ENCODE measurements at regions not wholly inside any gene's neighbourhood (a gene's known extent, or its start where the extent isn't known, plus 50 kb on each side); places are given as distances from the start of the nearest gene placed in this dataset.

DNA sequence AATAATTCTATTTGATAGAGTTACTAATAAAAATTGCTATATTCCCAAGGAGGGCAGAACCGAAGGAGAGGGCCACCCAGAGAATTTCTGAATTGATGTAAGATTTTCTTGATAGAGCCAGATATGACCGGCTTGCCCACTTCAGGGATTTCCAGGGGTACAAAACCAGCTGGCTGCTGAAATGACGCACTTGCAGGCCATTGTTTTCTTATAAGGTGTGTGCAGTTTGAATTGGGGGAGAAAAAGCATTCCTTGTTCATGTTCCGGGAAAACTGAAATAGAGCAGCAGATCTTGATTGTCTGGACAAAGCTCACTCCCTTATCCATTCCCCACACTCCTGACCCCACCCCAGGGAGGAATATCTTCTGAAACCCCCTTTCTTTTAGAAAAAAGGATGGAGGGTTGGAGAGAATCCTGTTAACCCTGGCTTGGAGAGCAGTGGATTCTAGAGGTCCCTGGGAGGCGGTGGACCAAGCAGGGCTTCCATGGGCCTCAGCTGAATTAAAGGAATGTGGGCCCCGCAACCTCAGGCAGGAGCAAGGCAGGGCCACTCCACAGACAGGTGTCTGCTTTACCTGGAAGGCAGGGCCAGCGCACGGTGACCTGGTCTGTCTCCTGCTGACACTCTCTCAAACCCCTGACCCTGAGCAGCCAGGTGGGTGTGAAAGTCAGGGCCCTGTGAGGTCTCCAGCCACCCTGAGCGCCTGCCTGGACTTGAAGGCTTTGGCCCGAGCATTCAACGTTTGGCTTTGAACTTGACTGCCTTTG lies 96.4 kb downstream of the TMEM170B start:
- no peak for DNase-seq (ENCODE audit: extremely low read depth in 1 of 11, low read depth in 9 of 11, low spot score in 4 of 11)

GRCh38 chr6:11634948-11635347 lies 97.4 kb downstream of the TMEM170B start:
- no peak for DNase-seq (ENCODE audit: extremely low read depth in 1 of 11, low read depth in 9 of 11, low spot score in 4 of 11)

- DNase-seq (ENCODE audit: extremely low read depth in 1 of 11, low read depth in 9 of 11, low spot score in 4 of 11), result no peak
Measured at GRCh38 chr6:11636121-11636520, 98.6 kb downstream of the TMEM170B start.

DNA sequence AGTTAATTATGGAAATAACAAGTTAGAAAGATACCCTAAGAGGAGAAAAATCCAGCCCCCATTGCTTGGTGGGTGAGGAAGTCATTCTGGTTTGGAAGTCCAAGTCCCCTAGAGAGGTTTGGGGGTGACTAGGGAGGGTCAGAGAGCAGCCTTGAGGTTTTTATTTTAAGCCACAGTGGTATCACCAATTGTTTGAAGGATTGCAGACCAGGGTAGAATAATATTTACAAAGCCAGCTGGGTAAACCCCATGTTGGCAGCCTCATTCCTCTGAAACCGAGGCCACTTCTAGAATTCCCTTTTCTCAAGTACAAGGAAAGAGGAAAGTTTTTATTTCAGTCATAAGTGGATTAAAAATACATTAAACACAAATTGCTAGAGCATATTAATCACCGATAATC lies 99.7 kb downstream of the TMEM170B start:
- DNase-seq (ENCODE audit: extremely low read depth in 1 of 11, low read depth in 9 of 11, low spot score in 4 of 11), result no peak

DNA sequence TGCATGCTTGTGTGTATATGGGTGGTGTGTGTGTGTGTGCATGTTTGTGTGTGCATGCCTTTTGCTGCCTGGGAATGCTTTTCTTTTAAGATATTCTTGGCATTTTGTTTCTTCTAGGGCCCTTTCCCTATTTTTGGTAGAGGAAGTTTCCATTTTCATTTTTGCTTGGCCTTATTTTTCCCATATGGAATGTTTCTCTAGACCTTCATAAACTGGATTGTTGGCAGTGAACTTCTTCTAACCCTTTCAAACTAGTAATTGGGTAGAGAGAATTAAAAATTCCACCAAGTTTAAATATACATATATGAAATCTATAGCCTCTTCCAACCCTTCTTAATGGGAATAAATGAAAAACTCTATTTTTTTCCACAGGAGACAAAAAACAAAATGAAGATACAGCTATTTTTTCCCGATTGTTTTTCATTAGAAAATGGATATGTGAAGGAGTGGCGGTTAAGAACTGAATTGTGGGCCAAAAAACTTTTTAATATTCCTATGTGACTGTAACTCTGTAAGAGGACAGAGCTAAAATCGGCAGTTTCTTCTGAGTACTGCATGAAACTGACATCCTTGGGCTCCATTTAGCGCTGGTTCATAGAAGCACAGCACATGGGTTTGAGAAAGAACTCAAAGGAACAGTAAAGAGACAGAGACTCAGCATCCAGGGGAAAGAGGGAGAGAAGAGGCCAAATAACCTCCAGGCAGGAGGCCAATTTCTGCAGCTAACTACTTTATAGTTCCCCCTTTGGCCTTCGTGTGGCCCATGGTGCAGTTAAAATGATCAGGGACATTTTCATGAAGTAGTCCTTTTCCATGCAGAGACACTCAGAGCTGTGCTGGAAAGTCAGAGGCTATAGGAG lies 102.1 kb downstream of the TMEM170B start:
- no peak for DNase-seq (ENCODE audit: extremely low read depth in 1 of 11, low read depth in 9 of 11, low spot score in 4 of 11)

GRCh38 chr6:11640486-11640885 lies 102.9 kb downstream of the TMEM170B start:
- no peak for DNase-seq (ENCODE audit: extremely low read depth in 1 of 11, low read depth in 9 of 11, low spot score in 4 of 11)

DNA sequence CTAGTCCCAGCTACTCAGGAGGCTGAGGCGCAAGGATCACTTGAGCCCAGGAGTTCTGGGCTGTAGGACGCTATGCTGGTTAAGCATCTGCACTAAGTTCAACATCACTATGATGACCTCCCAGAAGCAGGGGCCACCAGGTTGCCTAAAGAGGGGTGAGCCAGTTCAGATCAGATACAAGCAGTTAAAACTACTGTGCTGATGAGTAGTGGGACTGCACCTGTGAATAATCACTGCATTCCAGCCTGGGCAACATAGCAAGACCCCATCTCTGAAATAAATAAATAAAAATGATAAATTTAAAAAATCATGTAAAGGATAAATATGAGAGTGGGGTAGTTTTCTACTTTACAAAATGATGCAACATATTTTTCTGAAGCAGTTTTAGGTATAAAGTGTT lies 106.5 kb downstream of the TMEM170B start:
- DNase-seq (ENCODE audit: extremely low read depth in 1 of 11, low read depth in 9 of 11, low spot score in 4 of 11), result no peak

GRCh38 chr6:11644601-11645000 lies 107.1 kb downstream of the TMEM170B start:
- DNase-seq (ENCODE audit: extremely low read depth in 1 of 11, low read depth in 9 of 11, low spot score in 4 of 11), result no peak

DNA sequence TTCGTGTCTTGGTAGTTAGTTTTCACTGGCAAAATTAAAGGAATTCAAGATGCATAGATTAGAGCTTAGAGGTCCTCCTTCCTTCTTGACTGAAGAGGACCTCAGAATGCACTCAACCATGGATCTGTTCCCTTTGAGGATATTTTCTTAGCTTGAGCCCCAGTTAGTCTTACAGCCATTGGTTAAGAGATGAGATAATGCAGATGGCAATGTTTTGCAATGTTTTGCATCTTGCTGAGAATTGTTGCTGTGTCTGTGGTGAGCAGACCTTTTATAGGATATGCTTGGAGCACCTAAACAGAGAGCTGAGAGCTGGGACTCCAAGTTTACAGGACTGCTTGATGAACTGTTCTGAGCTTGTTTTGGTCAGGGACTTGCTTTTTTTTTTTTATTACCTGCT lies 107.5 kb downstream of the TMEM170B start:
- DNase-seq (ENCODE audit: extremely low read depth in 1 of 11, low read depth in 9 of 11, low spot score in 4 of 11), result no peak

DNA sequence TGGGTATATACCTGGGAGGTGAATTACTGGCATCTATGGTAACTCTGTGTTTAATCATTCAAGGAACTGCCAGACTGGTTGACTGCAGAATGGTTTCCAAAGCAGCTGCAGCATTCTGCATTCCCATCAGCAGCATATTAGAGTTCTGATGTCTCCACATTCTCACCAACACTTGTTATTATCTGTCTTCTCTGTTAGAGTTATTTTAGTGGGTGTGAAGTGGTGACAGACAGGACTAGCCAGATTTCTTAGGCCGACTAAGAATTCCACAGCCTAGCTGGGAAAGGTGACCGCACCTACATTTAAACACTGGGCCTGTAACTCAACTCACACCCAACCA lies 110.9 kb downstream of the TMEM170B start:
- no peak for DNase-seq (ENCODE audit: extremely low read depth in 1 of 11, low read depth in 9 of 11, low spot score in 4 of 11)

- no peak for DNase-seq (ENCODE audit: extremely low read depth in 1 of 11, low read depth in 9 of 11, low spot score in 4 of 11)
Measured at GRCh38 chr6:11648889-11649288, 111.3 kb downstream of the TMEM170B start.

GRCh38 chr6:11650025-11650696 lies 112.6 kb downstream of the TMEM170B start:
- DNase-seq (ENCODE audit: extremely low read depth in 1 of 11, low read depth in 9 of 11, low spot score in 4 of 11), result no peak

DNA sequence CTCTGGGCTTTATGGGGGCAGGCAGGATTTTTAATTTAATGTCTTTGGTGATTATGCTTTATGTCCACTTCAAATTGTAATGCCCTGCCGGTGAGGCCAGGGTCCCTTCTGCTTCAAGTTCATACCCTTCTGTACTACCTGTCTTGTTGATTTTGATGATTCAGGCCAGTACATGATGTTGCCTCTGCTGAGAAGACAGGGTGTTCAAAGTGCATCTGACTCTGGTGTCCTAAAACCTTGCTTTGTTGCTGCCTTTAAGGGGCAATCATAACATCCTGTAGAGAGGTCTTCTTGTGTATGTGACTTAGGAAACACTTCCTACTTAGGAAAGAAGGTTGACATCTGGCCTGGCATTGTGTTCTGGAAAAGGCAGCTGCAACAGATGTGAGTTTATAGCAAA lies 113.2 kb downstream of the TMEM170B start:
- no peak for DNase-seq (ENCODE audit: extremely low read depth in 1 of 11, low read depth in 9 of 11, low spot score in 4 of 11)

GRCh38 chr6:11653028-11653583 lies 115.6 kb downstream of the TMEM170B start:
- DNase-seq (ENCODE audit: extremely low read depth in 1 of 11, low read depth in 9 of 11, low spot score in 4 of 11), result peak in 1 of 11 donors; percentile 28

- no peak for DNase-seq (ENCODE audit: extremely low read depth in 1 of 11, low read depth in 9 of 11, low spot score in 4 of 11)
Measured at GRCh38 chr6:11654876-11655275, 117.3 kb downstream of the TMEM170B start.

GRCh38 chr6:11656491-11656890 lies 118.9 kb downstream of the TMEM170B start:
- DNase-seq (ENCODE audit: extremely low read depth in 1 of 11, low read depth in 9 of 11, low spot score in 4 of 11), result no peak

GRCh38 chr6:11659757-11660156 lies 118.8 kb downstream of the ADTRP start:
- DNase-seq (ENCODE audit: extremely low read depth in 1 of 11, low read depth in 9 of 11, low spot score in 4 of 11), result no peak

GRCh38 chr6:11662323-11662722 lies 116.3 kb downstream of the ADTRP start:
- DNase-seq (ENCODE audit: extremely low read depth in 1 of 11, low read depth in 9 of 11, low spot score in 4 of 11), result no peak

GRCh38 chr6:11663519-11663918 lies 115.1 kb downstream of the ADTRP start:
- no peak for DNase-seq (ENCODE audit: extremely low read depth in 1 of 11, low read depth in 9 of 11, low spot score in 4 of 11)

Measured in renal cortex interstitium (tissue), 11 donors.